Keratinocyte (primary cell): ENCODE measurements at regions not wholly inside any gene's neighbourhood (a gene's known extent, or its start where the extent isn't known, plus 50 kb on each side); places are given as distances from the start of the nearest gene placed in this dataset.

Experiments used
- DNase-seq: peaks from one replicate; pipeline ENCODE4 v3.0.0-alpha.2; 2011; ENCODE audit warnings: low read depth, missing footprints, low spot score
- FAIRE-seq: peaks from 2 replicates; lab custom pipeline; 2011; peaks lifted over from hg19 to GRCh38; lab: Jason Lieb, UNC
- H2AFZ ChIP-seq: 2 replicates; pipeline ENCODE4 v1.6.0; 2012; ENCODE audit warnings: low read length, control low read depth, inconsistent platforms; ENCODE audit not compliant: control insufficient read depth
- H3K27ac ChIP-seq: 2 replicates; pipeline ENCODE4 v1.5.1; 2011; ENCODE audit warnings: low read length; ENCODE audit not compliant: control insufficient read depth, insufficient read depth
- H3K27me3 ChIP-seq: 3 replicates; pipeline ENCODE4 v1.6.0; 2011; ENCODE audit warnings: low read length; ENCODE audit not compliant: control insufficient read depth, insufficient read depth; ENCODE audit errors: extremely low read depth
- H3K36me3 ChIP-seq, 2 experiments: 2 replicates in 1 of 2; 3 replicates in 1 of 2; pipeline ENCODE4 v1.5.1; 2011; ENCODE audit warnings: low read length in 2 of 2, mild to moderate bottlenecking in 1 of 2; ENCODE audit not compliant: control insufficient read depth in 2 of 2, insufficient read depth in 2 of 2; ENCODE audit errors: extremely low read depth in 1 of 2
- H3K4me1 ChIP-seq: 3 replicates; pipeline ENCODE4 v1.5.1; 2011; ENCODE audit warnings: low read length; ENCODE audit not compliant: control insufficient read depth, insufficient read depth; ENCODE audit errors: extremely low read depth
- H3K4me2 ChIP-seq: 3 replicates; pipeline ENCODE4 v1.6.0; 2011; ENCODE audit warnings: low read depth, low read length; ENCODE audit not compliant: control insufficient read depth, insufficient read depth; ENCODE audit errors: extremely low read depth
- H3K4me3 ChIP-seq, 3 experiments: fragments of 200-600 bp in 1 of 3; sonication (generic) in 1 of 3; 2 replicates in 2 of 3; 3 replicates in 1 of 3; pipeline ENCODE4 v1.5.1; 2011 to 2016; ENCODE audit warnings: low read length in 3 of 3, mild to moderate bottlenecking in 3 of 3, control low read depth in 2 of 3, inconsistent platforms in 1 of 3, low read depth in 1 of 3, mixed read lengths in 1 of 3, mixed run types in 1 of 3, moderate library complexity in 1 of 3; ENCODE audit not compliant: control insufficient read depth in 2 of 3, insufficient read depth in 2 of 3; ENCODE audit errors: extremely low read depth in 1 of 3
- H3K79me2 ChIP-seq: 2 replicates; pipeline ENCODE4 v1.6.0; 2012; ENCODE audit warnings: low read length; ENCODE audit not compliant: control insufficient read depth, insufficient read depth
- H3K9ac ChIP-seq: 3 replicates; pipeline ENCODE4 v1.6.0; 2011; ENCODE audit warnings: low read length; ENCODE audit not compliant: control insufficient read depth, insufficient read depth; ENCODE audit errors: extremely low read depth
- H3K9me1 ChIP-seq: 3 replicates; pipeline ENCODE4 v1.6.0; 2011; ENCODE audit warnings: low read length; ENCODE audit not compliant: control insufficient read depth, insufficient read depth; ENCODE audit errors: extremely low read depth
- H3K9me3 ChIP-seq: 2 replicates; pipeline ENCODE4 v1.5.1; 2012; ENCODE audit warnings: low read depth, low read length; ENCODE audit not compliant: control insufficient read depth
- H4K20me1 ChIP-seq: 3 replicates; pipeline ENCODE4 v1.6.0; 2011; ENCODE audit warnings: low read length; ENCODE audit not compliant: control insufficient read depth, insufficient read depth; ENCODE audit errors: extremely low read depth
- EZH2 ChIP-seq: IDR thresholded peaks from one replicate; pipeline ENCODE4 v1.6.1; 2012; ENCODE audit warnings: inconsistent platforms, mild to moderate bottlenecking, low read length, moderate library complexity
- dilution Hi-C: fragments of 300-500 bp; cut with MboI; formaldehyde crosslinking; loops from one replicate; pipeline ENCODE4 v1.7.0; 2020; ENCODE audit warnings: low sequenced_read_pairs; ENCODE audit not compliant: extremely low pct_ligation_motif_present
- TF ChIP-seq, protein P1 (sequence below), 3 experiments: IDR thresholded peaks in 1 of 3; conservative IDR thresholded peaks in 1 of 3; optimal IDR thresholded peaks in 1 of 3; 2 replicates in 2 of 3; 3 replicates in 1 of 3; pipeline versions ENCODE3 to v1.5.1; 2011; ENCODE audit warnings: low read length in 3 of 3, mild to moderate bottlenecking in 3 of 3, moderate library complexity in 2 of 3, control low read depth in 1 of 3, inconsistent platforms in 1 of 3; ENCODE audit not compliant: insufficient read depth in 2 of 3; ENCODE audit errors: extremely low read depth in 1 of 3

DNA sequence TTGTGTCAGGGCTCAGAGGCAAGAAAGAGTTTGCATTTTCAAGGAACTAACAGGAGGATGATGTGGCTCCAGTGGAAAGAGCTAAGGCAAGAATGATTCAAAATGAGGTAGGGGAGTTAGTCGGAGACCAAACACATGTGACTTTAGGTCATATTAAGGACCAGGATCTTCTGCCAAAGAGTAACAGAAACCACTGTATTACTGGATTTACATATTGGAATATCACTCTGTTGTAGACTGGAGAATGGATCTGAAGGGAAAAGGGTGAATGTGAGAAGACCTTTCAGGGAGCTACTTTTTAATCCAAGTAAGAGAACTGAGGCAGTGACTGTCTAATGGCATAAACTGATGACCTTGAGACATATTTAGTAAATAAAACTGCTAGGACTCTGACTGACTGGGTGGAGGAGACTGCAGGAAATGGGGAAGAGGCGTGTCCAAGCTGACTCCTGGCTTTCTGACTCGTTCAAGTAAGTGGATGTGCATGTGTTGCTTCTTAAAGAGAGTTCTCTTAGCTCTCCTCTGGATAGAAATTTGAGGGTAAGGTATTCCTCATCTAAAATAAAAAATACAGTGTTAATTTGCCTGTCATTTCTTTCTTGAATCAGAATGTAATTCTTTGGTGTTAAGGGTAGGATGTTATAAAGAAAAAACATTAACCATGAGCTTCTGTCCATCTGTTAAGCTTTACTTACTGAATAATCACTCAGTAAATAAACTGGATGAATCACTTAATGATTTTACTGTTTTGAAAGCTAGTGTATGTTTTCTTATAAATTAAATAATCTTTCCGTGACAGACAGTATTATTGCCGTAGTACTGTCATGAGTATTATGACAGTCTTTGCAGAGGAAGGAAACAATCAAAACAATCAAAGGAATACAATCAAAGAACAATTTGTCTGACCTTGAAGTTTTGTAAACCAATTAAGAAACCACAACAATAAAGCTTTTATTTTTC is 58.3 kb upstream of the CFAP20DC start:
- peaks cover 3% of the 10 kb centered on the region for H3K4me1 ChIP-seq
- H3K36me3 ChIP-seq: no peaks in the 10 kb centered on the region
- no peaks in the 10 kb centered on the region for H3K27me3 ChIP-seq
- peak overlapping the region; percentile 78 for H2AFZ ChIP-seq
- H3K4me2 ChIP-seq: no peak overlapping the region
- H3K4me3 ChIP-seq: no peak overlapping the region
- no peak for TF ChIP-seq EZH2
- TF ChIP-seq, protein P1, sequence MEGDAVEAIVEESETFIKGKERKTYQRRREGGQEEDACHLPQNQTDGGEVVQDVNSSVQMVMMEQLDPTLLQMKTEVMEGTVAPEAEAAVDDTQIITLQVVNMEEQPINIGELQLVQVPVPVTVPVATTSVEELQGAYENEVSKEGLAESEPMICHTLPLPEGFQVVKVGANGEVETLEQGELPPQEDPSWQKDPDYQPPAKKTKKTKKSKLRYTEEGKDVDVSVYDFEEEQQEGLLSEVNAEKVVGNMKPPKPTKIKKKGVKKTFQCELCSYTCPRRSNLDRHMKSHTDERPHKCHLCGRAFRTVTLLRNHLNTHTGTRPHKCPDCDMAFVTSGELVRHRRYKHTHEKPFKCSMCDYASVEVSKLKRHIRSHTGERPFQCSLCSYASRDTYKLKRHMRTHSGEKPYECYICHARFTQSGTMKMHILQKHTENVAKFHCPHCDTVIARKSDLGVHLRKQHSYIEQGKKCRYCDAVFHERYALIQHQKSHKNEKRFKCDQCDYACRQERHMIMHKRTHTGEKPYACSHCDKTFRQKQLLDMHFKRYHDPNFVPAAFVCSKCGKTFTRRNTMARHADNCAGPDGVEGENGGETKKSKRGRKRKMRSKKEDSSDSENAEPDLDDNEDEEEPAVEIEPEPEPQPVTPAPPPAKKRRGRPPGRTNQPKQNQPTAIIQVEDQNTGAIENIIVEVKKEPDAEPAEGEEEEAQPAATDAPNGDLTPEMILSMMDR (optimal IDR thresholded peaks at IDR 0.05 in 1 of 3, IDR thresholded peaks at IDR 0.05 in 1 of 3, conservative IDR thresholded peaks at IDR 0.05 in 1 of 3; ENCODE audit: extremely low read depth in 1 of 3, insufficient read depth in 2 of 3, low read length in 3 of 3): no peak
- no peaks in the 10 kb centered on the region for H3K9me1 ChIP-seq
- FAIRE-seq: peak; percentile 55
- no peaks in the 10 kb centered on the region for H3K9me3 ChIP-seq
- H3K27ac ChIP-seq: no peak overlapping the region
- dilution Hi-C loops: no loop called here
- no peaks in the 10 kb centered on the region for H3K79me2 ChIP-seq
- H4K20me1 ChIP-seq: no peaks in the 10 kb centered on the region
- no peak overlapping the region for H3K9ac ChIP-seq
- DNase-seq: no peak

- no peak for DNase-seq
- H3K4me1 ChIP-seq: peaks cover 9% of the 10 kb centered on the region
- H3K27me3 ChIP-seq: no peaks in the 10 kb centered on the region
These were observed 56.3 kb upstream of the CFAP20DC start for GRCh38 chr3:59106085-59106648.

More at GRCh38 chr3:59106085-59106648, 56.3 kb upstream of the CFAP20DC start:
- H4K20me1 ChIP-seq: no peaks in the 10 kb centered on the region
- TF ChIP-seq EZH2: no peak
- TF ChIP-seq, protein P1 (optimal IDR thresholded peaks at IDR 0.05 in 1 of 3, IDR thresholded peaks at IDR 0.05 in 1 of 3, conservative IDR thresholded peaks at IDR 0.05 in 1 of 3; ENCODE audit: extremely low read depth in 1 of 3, insufficient read depth in 2 of 3, low read length in 3 of 3): no peak
- H3K4me2 ChIP-seq: no peak overlapping the region
- no peaks in the 10 kb centered on the region for H3K36me3 ChIP-seq
- no peak overlapping the region for H3K4me3 ChIP-seq
- FAIRE-seq: no peak
- H3K9me1 ChIP-seq: no peaks in the 10 kb centered on the region
- H3K9me3 ChIP-seq: no peaks in the 10 kb centered on the region
- no peaks in the 10 kb centered on the region for H3K79me2 ChIP-seq
- dilution Hi-C loops: no loop called here
- H3K9ac ChIP-seq: no peak overlapping the region
- H3K27ac ChIP-seq: no peak overlapping the region
- H2AFZ ChIP-seq: no peak overlapping the region
